ENCODE measurements at regions not wholly inside any gene's neighbourhood (a gene's known extent, or its start where the extent isn't known, plus 50 kb on each side); places are given as distances from the start of the nearest gene placed in this dataset.

- TF ChIP-seq BHLHE40 (IDR thresholded peaks at IDR 0.05; ENCODE audit: borderline replicate concordance) (no peak), NFRKB (IDR thresholded peaks at IDR 0.05) (no peak), PKNOX1 (IDR thresholded peaks at IDR 0.05) (peak; percentile 79), CTBP1 (IDR thresholded peaks at IDR 0.05; ENCODE audit: borderline replicate concordance) (peak; percentile 72), ARNT (IDR thresholded peaks at IDR 0.05) (peak; percentile 85)
- ChIA-PET CTCF (no interaction called here), POLR2A (interaction anchor here (0.7 to 1.3 kb wide), 3 partner anchors 10 to 91 kb away, joined by 3 to 4 read pairs (median 4); no protein-coding TSS in a partner anchor)
- DNase-seq (ENCODE audit: extremely low spot score) = peak; percentile 64
Observed at GRCh38 chr6:163745536-163746400, 331.2 kb downstream of the QKI start.

GRCh38 chr6:163744256-163744925, 329.9 kb downstream of the QKI start:
- no peak for TF ChIP-seq HDGF (IDR thresholded peaks at IDR 0.05; ENCODE audit: borderline replicate concordance)
- no peak for TF ChIP-seq CTBP1 (IDR thresholded peaks at IDR 0.05; ENCODE audit: borderline replicate concordance)
- no peak for TF ChIP-seq BHLHE40 (IDR thresholded peaks at IDR 0.05; ENCODE audit: borderline replicate concordance)
- TF ChIP-seq ARNT (IDR thresholded peaks at IDR 0.05) = no peak
- TF ChIP-seq LEF1 (IDR thresholded peaks at IDR 0.05; ENCODE audit: borderline replicate concordance) = no peak
- no peak for TF ChIP-seq FOXM1 (IDR thresholded peaks at IDR 0.05; ENCODE audit: borderline replicate concordance)
- DNase-seq (ENCODE audit: extremely low spot score) = no peak
- CTCF ChIA-PET = no interaction called here
- POLR2A ChIA-PET = no interaction called here

GRCh38 chr6:163743796-163744195, 329.3 kb downstream of the QKI start:
- CTCF ChIA-PET = no interaction called here
- DNase-seq (ENCODE audit: extremely low spot score) = no peak
- no peak for TF ChIP-seq TARDBP (IDR thresholded peaks at IDR 0.05)
- TF ChIP-seq NFRKB (IDR thresholded peaks at IDR 0.05) = no peak
- TF ChIP-seq FOXM1 (IDR thresholded peaks at IDR 0.05; ENCODE audit: borderline replicate concordance) = no peak
- no peak for TF ChIP-seq SUZ12 (IDR thresholded peaks at IDR 0.05)
- no peak for TF ChIP-seq L3MBTL2 (conservative IDR thresholded peaks at IDR 0.05)
- TF ChIP-seq PKNOX1 (IDR thresholded peaks at IDR 0.05) = no peak
- TF ChIP-seq FOXK2 (IDR thresholded peaks at IDR 0.05) = no peak
- TF ChIP-seq CTBP1 (IDR thresholded peaks at IDR 0.05; ENCODE audit: borderline replicate concordance) = no peak
- TF ChIP-seq ZNF384 (IDR thresholded peaks at IDR 0.05) = no peak
- no peak for TF ChIP-seq HDGF (IDR thresholded peaks at IDR 0.05; ENCODE audit: borderline replicate concordance)
- TF ChIP-seq SP1 (IDR thresholded peaks at IDR 0.05) = no peak
- TF ChIP-seq FOXA1 (IDR thresholded peaks at IDR 0.05) = no peak
- no peak for TF ChIP-seq LEF1 (IDR thresholded peaks at IDR 0.05; ENCODE audit: borderline replicate concordance)
- no peak for TF ChIP-seq BHLHE40 (IDR thresholded peaks at IDR 0.05; ENCODE audit: borderline replicate concordance)
- POLR2A ChIA-PET = no interaction called here

GRCh38 chr6:163741743-163742363, 327.3 kb downstream of the QKI start:
- CTCF ChIA-PET = interaction anchor here (0.6 kb wide), 1 partner anchor 413 kb away, joined by 4 read pairs; no protein-coding TSS in a partner anchor
- TF ChIP-seq SP1 (IDR thresholded peaks at IDR 0.05) (no peak), FOXA1 (IDR thresholded peaks at IDR 0.05) (no peak), ARNT (IDR thresholded peaks at IDR 0.05) (no peak), FOXM1 (IDR thresholded peaks at IDR 0.05; ENCODE audit: borderline replicate concordance) (no peak), HDGF (IDR thresholded peaks at IDR 0.05; ENCODE audit: borderline replicate concordance) (no peak), BHLHE40 (IDR thresholded peaks at IDR 0.05; ENCODE audit: borderline replicate concordance) (no peak), PKNOX1 (IDR thresholded peaks at IDR 0.05) (no peak), CTBP1 (IDR thresholded peaks at IDR 0.05; ENCODE audit: borderline replicate concordance) (no peak), ELF4 (IDR thresholded peaks at IDR 0.05) (no peak), ZNF384 (IDR thresholded peaks at IDR 0.05) (no peak)
- DNase-seq (ENCODE audit: extremely low spot score) = no peak
- POLR2A ChIA-PET = no interaction called here

- TF ChIP-seq HDGF (IDR thresholded peaks at IDR 0.05; ENCODE audit: borderline replicate concordance) = no peak
- ChIA-PET CTCF (interaction anchor here (1.2 kb wide), 1 partner anchor 15 kb away, joined by 3 read pairs; no protein-coding TSS in a partner anchor), POLR2A (no interaction called here)
- DNase-seq (ENCODE audit: extremely low spot score) = no peak
Observed at GRCh38 chr6:163741342-163741741, 326.8 kb downstream of the QKI start.

- ChIA-PET POLR2A (no interaction called here), CTCF (interaction anchor here (1.2 kb wide), 1 partner anchor 16 kb away, joined by 3 read pairs; no protein-coding TSS in a partner anchor)
- no peak for DNase-seq (ENCODE audit: extremely low spot score)
- TF ChIP-seq SP1 (IDR thresholded peaks at IDR 0.05) (no peak), LEF1 (IDR thresholded peaks at IDR 0.05; ENCODE audit: borderline replicate concordance) (no peak), FOXK2 (IDR thresholded peaks at IDR 0.05) (no peak)
Observed at GRCh38 chr6:163739966-163740365, 325.4 kb downstream of the QKI start.

All from HEK293T (cell line).